B cell (primary cell): ENCODE measurements at regions not wholly inside any gene's neighbourhood (a gene's known extent, or its start where the extent isn't known, plus 50 kb on each side); places are given as distances from the start of the nearest gene placed in this dataset.

Experiments used
- ATAC-seq: fragments of 200-7000 bp; cut with Tn5 transposase; one replicate; pipeline ENCODE4 v1.10.0; 2021; ENCODE audit warnings: low read depth, mild to moderate bottlenecking, moderate number of reproducible peaks, moderate library complexity
- CTCF ChIA-PET: fragments of 350-600 bp; sonication (Branson Sonifier 250); formaldehyde crosslinking; loops from one replicate; lab custom pipeline; 2021; ENCODE audit warnings: antibody characterized with exemption, inconsistent platforms; lab: Charles Lee
- POLR2A ChIA-PET: fragments of 350-600 bp; sonication (Branson Sonifier 250); formaldehyde crosslinking; loops from one replicate; lab custom pipeline; 2021; ENCODE audit warnings: antibody characterized with exemption; lab: Charles Lee
- DNase-seq: peaks from one replicate; pipeline ENCODE4 v3.0.0; 2013
- H2AFZ ChIP-seq: 2 replicates; pipeline ENCODE4 v1.6.1; 2012; ENCODE audit warnings: mild to moderate bottlenecking, low read depth, low read length; ENCODE audit not compliant: insufficient read depth, poor library complexity, severe bottlenecking
- H3K27ac ChIP-seq, 2 donors: 1 replicate in 1 of 2; 2 replicates in 1 of 2; pipeline ENCODE4 v1.5.1; 2012 to 2013; ENCODE audit warnings: low read length in 2 of 2, mild to moderate bottlenecking in 2 of 2, moderate library complexity in 1 of 2
- H3K27me3 ChIP-seq, 4 experiments: fragments of 200-600 bp in 1 of 4; sonication (generic) in 1 of 4; replicated peaks in 1 of 4; 1 replicate in 2 of 4; 2 replicates in 2 of 4; pipeline versions ENCODE4 v1.6.1 to v1.7.0; 2013 to 2016; ENCODE audit warnings: low read length in 3 of 4, mild to moderate bottlenecking in 2 of 4, mixed read lengths in 1 of 4, moderate library complexity in 1 of 4; ENCODE audit not compliant: insufficient read depth in 4 of 4, control insufficient read depth in 3 of 4; ENCODE audit errors: control extremely low read depth in 1 of 4
- H3K36me3 ChIP-seq, 2 experiments: replicated peaks in 1 of 2; 1 replicate in 1 of 2; 2 replicates in 1 of 2; pipeline versions ENCODE4 v1.6.1 to v1.7.1; 2013; ENCODE audit warnings: low read length in 1 of 2; ENCODE audit not compliant: insufficient read depth in 2 of 2, control insufficient read depth in 1 of 2; ENCODE audit errors: control extremely low read depth in 1 of 2, extremely low read depth in 1 of 2
- H3K4me1 ChIP-seq, 2 donors: fragments of 200-600 bp in 1 of 2; sonication (generic) in 1 of 2; 1 replicate in 1 of 2; 2 replicates in 1 of 2; pipeline versions ENCODE4 v1.5.1 to v1.6.1; 2013 to 2017; ENCODE audit warnings: low read length in 2 of 2; ENCODE audit not compliant: control insufficient read depth in 2 of 2, insufficient read depth in 2 of 2
- H3K4me2 ChIP-seq: replicated peaks from 2 replicates; pipeline ENCODE3; 2012; ENCODE audit warnings: mild to moderate bottlenecking, low read depth, low read length; ENCODE audit not compliant: poor library complexity, severe bottlenecking
- H3K4me3 ChIP-seq, 5 experiments: fragments of 200-600 bp in 1 of 5; sonication (generic) in 1 of 5; 1 replicate in 3 of 5; 2 replicates in 2 of 5; pipeline versions ENCODE4 v1.5.1 to v1.7.0; 2011 to 2016; ENCODE audit warnings: low read length in 4 of 5, mild to moderate bottlenecking in 4 of 5, low read depth in 2 of 5, control low read depth in 1 of 5, moderate library complexity in 1 of 5; ENCODE audit not compliant: insufficient read depth in 1 of 5; ENCODE audit errors: control extremely low read depth in 1 of 5, extremely low read depth in 1 of 5
- H3K79me2 ChIP-seq: fragments of 200-600 bp; sonication (generic); one replicate; pipeline ENCODE4 v1.6.0; 2016; ENCODE audit warnings: low read length; ENCODE audit not compliant: control insufficient read depth, insufficient read depth
- H3K9ac ChIP-seq: fragments of 200-600 bp; sonication (generic); 2 replicates; pipeline ENCODE4 v1.6.1; 2017; ENCODE audit warnings: mild to moderate bottlenecking, low read length, moderate library complexity
- H3K9me3 ChIP-seq, 3 donors: one replicate each; pipeline versions ENCODE4 v1.6.1 to v1.7.1; 2013; ENCODE audit warnings: low read length in 2 of 3; ENCODE audit not compliant: control insufficient read depth in 2 of 3, insufficient read depth in 1 of 3; ENCODE audit errors: control extremely low read depth in 1 of 3
- H4K20me1 ChIP-seq: 2 replicates; pipeline ENCODE4 v1.6.0; 2012; ENCODE audit warnings: mild to moderate bottlenecking, low read length; ENCODE audit not compliant: insufficient read depth, control insufficient read depth, poor library complexity, severe bottlenecking
- H3K27ac Mint-ChIP-seq: one replicate; pipeline ENCODE4 v1.8.0; 2021; ENCODE audit warnings: mixed read lengths
- H3K27me3 Mint-ChIP-seq: one replicate; pipeline ENCODE4 v1.8.0; 2021; ENCODE audit warnings: mixed read lengths
- H3K4me1 Mint-ChIP-seq: one replicate; pipeline ENCODE4 v1.8.0; 2021; ENCODE audit warnings: mixed read lengths
- H3K4me3 Mint-ChIP-seq: one replicate; pipeline ENCODE4 v1.8.0; 2021; ENCODE audit warnings: mixed read lengths
- H3K9me3 Mint-ChIP-seq: one replicate; pipeline ENCODE4 v1.8.0; 2022; ENCODE audit warnings: mixed read lengths; ENCODE audit not compliant: insufficient read depth
- EZH2 ChIP-seq: IDR thresholded peaks from 2 replicates; pipeline ENCODE4 v1.6.1; 2012; ENCODE audit warnings: borderline replicate concordance, low read depth, mild to moderate bottlenecking, moderate library complexity, low read length; ENCODE audit not compliant: insufficient read depth, poor library complexity, severe bottlenecking
- WGBS: methylation state at CpG from one replicate; pipeline ENCODE4 v1.1.5; 2013; ENCODE audit warnings: missing lambda C conversion rate; ENCODE audit not compliant: insufficient coverage; 5-methylcytosine and 5-hydroxymethylcytosine counted together
- intact Hi-C: fragments of 100-400 bp; cut with micrococcal nuclease; formaldehyde crosslinking; loops from one replicate; pipeline ENCODE4 v1.10.0; 2022
- TF ChIP-seq, protein P1 (sequence below): fragments of 200-600 bp; IDR thresholded peaks from one replicate; pipeline ENCODE4 v1.8.0; 2022; ENCODE audit warnings: antibody characterized with exemption, mild to moderate bottlenecking

DNA sequence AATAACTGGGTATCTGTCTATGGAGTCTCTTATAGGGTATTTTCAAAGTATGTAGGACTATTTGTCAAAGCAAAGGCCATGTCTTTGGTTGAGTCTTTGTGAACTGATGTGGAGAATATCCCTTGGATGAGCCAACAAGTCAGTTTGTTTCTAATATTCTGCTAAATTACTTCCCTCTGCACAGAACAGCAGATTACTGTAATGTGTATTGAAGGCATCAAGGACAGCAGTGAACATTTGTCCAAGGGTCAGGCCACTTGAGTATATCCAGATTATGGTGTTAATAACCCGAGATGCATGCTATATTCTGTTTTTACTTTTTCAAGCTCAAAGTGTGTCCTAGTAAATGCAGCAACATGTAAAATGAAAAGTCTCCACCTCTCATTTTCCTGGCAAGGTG lies 144.2 kb upstream of the GLI3 start:
- Histone ChIP-seq H3K9ac (no peak overlapping the region), H3K79me2 (no peaks in the 10 kb centered on the region), H3K4me1 (no peaks in the 10 kb centered on the region), H3K9me3 (peaks cover 0 to 4% (median 0%) of the 10 kb centered on the region in 3 donors), H3K4me2 (no peak overlapping the region), H3K4me3 (no peak overlapping the region), H3K27me3 (no peaks in the 10 kb centered on the region), H4K20me1 (no peaks in the 10 kb centered on the region), H3K36me3 (no peaks in the 10 kb centered on the region), H2AFZ (no peak overlapping the region), H3K27ac (no peak overlapping the region)
- Mint-ChIP-seq H3K4me3 (no peak overlapping the region), H3K4me1 (no peaks in the 10 kb centered on the region), H3K27ac (no peak overlapping the region), H3K27me3 (no peaks in the 10 kb centered on the region), H3K9me3 (no peaks in the 10 kb centered on the region)
- WGBS, result 100% methylated on average over 1 of the region's 1 CpG
- DNase-seq (no peak), ATAC-seq (no peak)
- CTCF ChIA-PET, result no interaction called here
- POLR2A ChIA-PET, result no interaction called here
- intact Hi-C loops, result no loop called here
- TF ChIP-seq EZH2, result no peak
- TF ChIP-seq, protein P1, sequence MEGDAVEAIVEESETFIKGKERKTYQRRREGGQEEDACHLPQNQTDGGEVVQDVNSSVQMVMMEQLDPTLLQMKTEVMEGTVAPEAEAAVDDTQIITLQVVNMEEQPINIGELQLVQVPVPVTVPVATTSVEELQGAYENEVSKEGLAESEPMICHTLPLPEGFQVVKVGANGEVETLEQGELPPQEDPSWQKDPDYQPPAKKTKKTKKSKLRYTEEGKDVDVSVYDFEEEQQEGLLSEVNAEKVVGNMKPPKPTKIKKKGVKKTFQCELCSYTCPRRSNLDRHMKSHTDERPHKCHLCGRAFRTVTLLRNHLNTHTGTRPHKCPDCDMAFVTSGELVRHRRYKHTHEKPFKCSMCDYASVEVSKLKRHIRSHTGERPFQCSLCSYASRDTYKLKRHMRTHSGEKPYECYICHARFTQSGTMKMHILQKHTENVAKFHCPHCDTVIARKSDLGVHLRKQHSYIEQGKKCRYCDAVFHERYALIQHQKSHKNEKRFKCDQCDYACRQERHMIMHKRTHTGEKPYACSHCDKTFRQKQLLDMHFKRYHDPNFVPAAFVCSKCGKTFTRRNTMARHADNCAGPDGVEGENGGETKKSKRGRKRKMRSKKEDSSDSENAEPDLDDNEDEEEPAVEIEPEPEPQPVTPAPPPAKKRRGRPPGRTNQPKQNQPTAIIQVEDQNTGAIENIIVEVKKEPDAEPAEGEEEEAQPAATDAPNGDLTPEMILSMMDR, result no peak

DNA sequence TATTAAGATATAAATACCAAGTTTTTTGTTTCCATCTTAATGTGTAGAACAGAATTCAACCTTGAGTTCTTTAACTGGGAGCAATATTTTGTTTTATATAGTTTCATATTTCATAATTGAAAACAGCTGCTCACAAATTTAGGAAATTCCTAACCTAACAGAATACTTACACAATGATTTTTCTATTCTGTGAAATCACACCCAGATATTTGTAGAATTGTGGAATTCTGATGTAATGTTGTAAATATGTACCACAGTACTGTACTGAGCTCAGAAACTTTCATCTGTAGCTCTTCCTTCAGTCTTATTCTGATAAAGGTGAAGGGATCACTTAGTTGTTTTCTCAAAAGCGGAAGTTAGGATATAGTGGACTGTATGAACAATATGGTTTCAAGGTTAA lies 143.4 kb upstream of the GLI3 start:
- Histone ChIP-seq H3K4me3 (no peak overlapping the region), H3K9ac (no peak overlapping the region), H3K27ac (no peak overlapping the region), H3K36me3 (no peaks in the 10 kb centered on the region), H3K4me2 (no peak overlapping the region), H3K4me1 (no peaks in the 10 kb centered on the region), H3K9me3 (peaks cover 0 to 4% (median 0%) of the 10 kb centered on the region in 3 donors), H3K27me3 (no peaks in the 10 kb centered on the region), H4K20me1 (no peaks in the 10 kb centered on the region), H3K79me2 (no peaks in the 10 kb centered on the region), H2AFZ (no peak overlapping the region)
- Mint-ChIP-seq H3K4me3 (no peak overlapping the region), H3K27me3 (no peaks in the 10 kb centered on the region), H3K4me1 (no peaks in the 10 kb centered on the region), H3K9me3 (no peaks in the 10 kb centered on the region), H3K27ac (no peak overlapping the region)
- no peak for DNase-seq
- TF ChIP-seq, protein P1, result no peak
- no peak for TF ChIP-seq EZH2
- ChIA-PET POLR2A (no interaction called here), CTCF (no interaction called here)
- WGBS, result no CpG with 5 or more reads among the region's 1 CpG
- no peak for ATAC-seq
- intact Hi-C loops, result no loop called here
